ENCODE measurements at regions not wholly inside any gene's neighbourhood (a gene's known extent, or its start where the extent isn't known, plus 50 kb on each side); places are given as distances from the start of the nearest gene placed in this dataset.
A peak's percentile ranks its signal among the peaks of the same experiment; 100 is the strongest.

- ATAC-seq (ENCODE audit: low read depth): no peak
- no peak for DNase-seq
- Mint-ChIP-seq H3K27me3 (no peaks in the 10 kb centered on the region), H3K4me3 (no peak overlapping the region), H3K9me3 (peaks cover 5% of the 10 kb centered on the region), H3K36me3 (no peaks in the 10 kb centered on the region), H3K4me1 (no peaks in the 10 kb centered on the region), H3K27ac (no peak overlapping the region)
- POLR2A ChIA-PET: no interaction called here
Measured at GRCh38 chr6:115001731-115002350, 659.0 kb upstream of the HS3ST5 start.

- DNase-seq: no peak
- Mint-ChIP-seq H3K27me3 (no peaks in the 10 kb centered on the region), H3K36me3 (no peaks in the 10 kb centered on the region), H3K9me3 (peaks cover 5% of the 10 kb centered on the region), H3K4me3 (no peak overlapping the region), H3K27ac (no peak overlapping the region), H3K4me1 (no peaks in the 10 kb centered on the region)
- POLR2A ChIA-PET: no interaction called here
- ATAC-seq (ENCODE audit: low read depth): no peak
Measured at GRCh38 chr6:115000736-115001135, 657.9 kb upstream of the HS3ST5 start.

- POLR2A ChIA-PET: no interaction called here
- Mint-ChIP-seq H3K9me3 (peaks cover 5% of the 10 kb centered on the region), H3K4me3 (no peak overlapping the region), H3K4me1 (no peaks in the 10 kb centered on the region), H3K36me3 (no peaks in the 10 kb centered on the region), H3K27me3 (no peaks in the 10 kb centered on the region), H3K27ac (no peak overlapping the region)
- ATAC-seq (ENCODE audit: low read depth) (no peak), DNase-seq (no peak)
Measured at GRCh38 chr6:114998492-114998891, 655.7 kb upstream of the HS3ST5 start.

- no peaks in the 10 kb centered on the region for H3K36me3 Mint-ChIP-seq
- DNase-seq (no peak), ATAC-seq (ENCODE audit: low read depth) (no peak)
- POLR2A ChIA-PET: no interaction called here
- peaks cover 2% of the 10 kb centered on the region for H3K9me3 Mint-ChIP-seq
- H3K4me1 Mint-ChIP-seq: no peaks in the 10 kb centered on the region
- no peaks in the 10 kb centered on the region for H3K27me3 Mint-ChIP-seq
- no peak overlapping the region for H3K4me3 Mint-ChIP-seq
- H3K27ac Mint-ChIP-seq: no peak overlapping the region
Measured at GRCh38 chr6:114997813-114998292, 655.0 kb upstream of the HS3ST5 start.

- no peaks in the 10 kb centered on the region for H3K9me3 Mint-ChIP-seq
- H3K27ac Mint-ChIP-seq: no peak overlapping the region
- H3K4me1 Mint-ChIP-seq: no peaks in the 10 kb centered on the region
- no peak for ATAC-seq (ENCODE audit: low read depth)
- POLR2A ChIA-PET: no interaction called here
- no peak for DNase-seq
- H3K36me3 Mint-ChIP-seq: no peaks in the 10 kb centered on the region
- no peaks in the 10 kb centered on the region for H3K27me3 Mint-ChIP-seq
- no peak overlapping the region for H3K4me3 Mint-ChIP-seq
Measured at GRCh38 chr6:114995526-114995925, 652.7 kb upstream of the HS3ST5 start.

- Mint-ChIP-seq H3K27ac (peak overlapping the region; percentile 87), H3K27me3 (peaks cover 1% of the 10 kb centered on the region), H3K4me3 (peak overlapping the region; percentile 22), H3K36me3 (no peaks in the 10 kb centered on the region), H3K9me3 (no peaks in the 10 kb centered on the region), H3K4me1 (peaks cover 9% of the 10 kb centered on the region)
- POLR2A ChIA-PET: no interaction called here
- ATAC-seq (ENCODE audit: low read depth) (peak; percentile 91), DNase-seq (no peak)
Measured at GRCh38 chr6:114989279-114989964, 646.6 kb upstream of the HS3ST5 start.

GRCh38 chr6:114987281-114987680, 644.5 kb upstream of the HS3ST5 start:
- Mint-ChIP-seq H3K27ac (no peak overlapping the region), H3K4me3 (no peak overlapping the region), H3K4me1 (peaks cover 9% of the 10 kb centered on the region), H3K27me3 (peaks cover 2% of the 10 kb centered on the region), H3K36me3 (no peaks in the 10 kb centered on the region), H3K9me3 (no peaks in the 10 kb centered on the region)
- POLR2A ChIA-PET: no interaction called here
- DNase-seq (no peak), ATAC-seq (ENCODE audit: low read depth) (no peak)

- Mint-ChIP-seq H3K4me3 (no peak overlapping the region), H3K9me3 (peaks cover 1% of the 10 kb centered on the region), H3K36me3 (no peaks in the 10 kb centered on the region), H3K27ac (no peak overlapping the region), H3K27me3 (no peaks in the 10 kb centered on the region), H3K4me1 (no peaks in the 10 kb centered on the region)
- no peak for ATAC-seq (ENCODE audit: low read depth)
- POLR2A ChIA-PET: no interaction called here
- DNase-seq: no peak
Measured at GRCh38 chr6:114955363-114955762, 612.5 kb upstream of the HS3ST5 start.

GRCh38 chr6:114952229-114952628, 609.4 kb upstream of the HS3ST5 start:
- ATAC-seq (ENCODE audit: low read depth) (no peak), DNase-seq (no peak)
- Mint-ChIP-seq H3K4me3 (no peak overlapping the region), H3K9me3 (no peaks in the 10 kb centered on the region), H3K27me3 (no peaks in the 10 kb centered on the region), H3K27ac (no peak overlapping the region), H3K36me3 (no peaks in the 10 kb centered on the region), H3K4me1 (no peaks in the 10 kb centered on the region)
- POLR2A ChIA-PET: no interaction called here

GRCh38 chr6:114945392-114945791, 602.6 kb upstream of the HS3ST5 start:
- POLR2A ChIA-PET: no interaction called here
- Mint-ChIP-seq H3K27ac (no peak overlapping the region), H3K4me1 (no peaks in the 10 kb centered on the region), H3K27me3 (no peaks in the 10 kb centered on the region), H3K36me3 (no peaks in the 10 kb centered on the region), H3K4me3 (no peak overlapping the region), H3K9me3 (peaks cover 5% of the 10 kb centered on the region)
- DNase-seq (no peak), ATAC-seq (ENCODE audit: low read depth) (no peak)

GRCh38 chr6:114941078-114941477, 598.3 kb upstream of the HS3ST5 start:
- ATAC-seq (ENCODE audit: low read depth): no peak
- no peak overlapping the region for H3K27ac Mint-ChIP-seq
- no peaks in the 10 kb centered on the region for H3K4me1 Mint-ChIP-seq
- no peak for DNase-seq
- POLR2A ChIA-PET: no interaction called here
- H3K36me3 Mint-ChIP-seq: no peaks in the 10 kb centered on the region
- no peaks in the 10 kb centered on the region for H3K27me3 Mint-ChIP-seq
- no peak overlapping the region for H3K4me3 Mint-ChIP-seq
- H3K9me3 Mint-ChIP-seq: peaks cover 5% of the 10 kb centered on the region

GRCh38 chr6:114940181-114940580, 597.4 kb upstream of the HS3ST5 start:
- DNase-seq: no peak
- no peak overlapping the region for H3K27ac Mint-ChIP-seq

GRCh38 chr6:114939630-114940029, 596.8 kb upstream of the HS3ST5 start:
- Mint-ChIP-seq H3K4me3 (no peak overlapping the region), H3K9me3 (peaks cover 5% of the 10 kb centered on the region), H3K4me1 (no peaks in the 10 kb centered on the region), H3K36me3 (no peaks in the 10 kb centered on the region), H3K27me3 (no peaks in the 10 kb centered on the region), H3K27ac (no peak overlapping the region)
- DNase-seq: no peak
- no peak for ATAC-seq (ENCODE audit: low read depth)
- POLR2A ChIA-PET: no interaction called here

More at GRCh38 chr6:114940181-114940580, 597.4 kb upstream of the HS3ST5 start:
- H3K4me3 Mint-ChIP-seq: no peak overlapping the region
- no peaks in the 10 kb centered on the region for H3K36me3 Mint-ChIP-seq
- ATAC-seq (ENCODE audit: low read depth): no peak
- H3K27me3 Mint-ChIP-seq: no peaks in the 10 kb centered on the region
- POLR2A ChIA-PET: no interaction called here
- no peaks in the 10 kb centered on the region for H3K4me1 Mint-ChIP-seq
- H3K9me3 Mint-ChIP-seq: peaks cover 5% of the 10 kb centered on the region

GRCh38 chr6:114936080-114936479, 593.3 kb upstream of the HS3ST5 start:
- POLR2A ChIA-PET: no interaction called here
- H3K9me3 Mint-ChIP-seq: peaks cover 5% of the 10 kb centered on the region
- H3K27me3 Mint-ChIP-seq: no peaks in the 10 kb centered on the region
- no peaks in the 10 kb centered on the region for H3K36me3 Mint-ChIP-seq
- no peak for DNase-seq
- ATAC-seq (ENCODE audit: low read depth): no peak
- no peaks in the 10 kb centered on the region for H3K4me1 Mint-ChIP-seq
- no peak overlapping the region for H3K27ac Mint-ChIP-seq
- H3K4me3 Mint-ChIP-seq: no peak overlapping the region
